ENCODE measurements at regions not wholly inside any gene's neighbourhood (a gene's known extent, or its start where the extent isn't known, plus 50 kb on each side); places are given as distances from the start of the nearest gene placed in this dataset.

DNA sequence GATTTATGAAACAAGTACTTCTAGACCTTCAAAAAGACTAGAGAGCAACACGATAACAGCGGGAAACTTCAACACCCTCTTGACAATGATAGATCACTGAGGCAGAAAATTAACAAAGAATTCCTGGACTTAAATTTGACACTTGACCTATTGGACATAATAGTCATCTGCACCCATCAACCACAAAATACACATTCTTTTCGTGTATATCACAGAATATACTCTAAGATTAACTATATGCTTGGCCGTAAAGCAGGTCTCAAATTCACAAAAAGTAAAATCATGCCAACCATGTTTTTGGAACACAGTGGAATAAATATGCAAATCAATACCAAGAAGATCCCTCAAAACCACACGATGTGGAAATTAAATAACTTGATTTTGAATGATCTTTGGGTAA is 559.4 kb downstream of the DNAH5 start:
- intact Hi-C loops (cut with DNase I) = no loop called here
- Histone ChIP-seq H3K27me3 (no peaks in the 10 kb centered on the region), H3K4me1 (ENCODE audit: insufficient read depth) (no peaks in the 10 kb centered on the region), H3K9me3 (no peaks in the 10 kb centered on the region), H3K4me3 (no peak overlapping the region), H3K27ac (no peak overlapping the region), H3K36me3 (no peaks in the 10 kb centered on the region)
- no peak for DNase-seq
- 72 to 79% (median 75%) methylated on average over 5 of the region's 5 CpGs for WGBS, 3 donors
- TF ChIP-seq POLR2A (IDR thresholded peaks at IDR 0.05) (no peak), EP300 (IDR thresholded peaks at IDR 0.05) (no peak)
- TF ChIP-seq, protein P1, sequence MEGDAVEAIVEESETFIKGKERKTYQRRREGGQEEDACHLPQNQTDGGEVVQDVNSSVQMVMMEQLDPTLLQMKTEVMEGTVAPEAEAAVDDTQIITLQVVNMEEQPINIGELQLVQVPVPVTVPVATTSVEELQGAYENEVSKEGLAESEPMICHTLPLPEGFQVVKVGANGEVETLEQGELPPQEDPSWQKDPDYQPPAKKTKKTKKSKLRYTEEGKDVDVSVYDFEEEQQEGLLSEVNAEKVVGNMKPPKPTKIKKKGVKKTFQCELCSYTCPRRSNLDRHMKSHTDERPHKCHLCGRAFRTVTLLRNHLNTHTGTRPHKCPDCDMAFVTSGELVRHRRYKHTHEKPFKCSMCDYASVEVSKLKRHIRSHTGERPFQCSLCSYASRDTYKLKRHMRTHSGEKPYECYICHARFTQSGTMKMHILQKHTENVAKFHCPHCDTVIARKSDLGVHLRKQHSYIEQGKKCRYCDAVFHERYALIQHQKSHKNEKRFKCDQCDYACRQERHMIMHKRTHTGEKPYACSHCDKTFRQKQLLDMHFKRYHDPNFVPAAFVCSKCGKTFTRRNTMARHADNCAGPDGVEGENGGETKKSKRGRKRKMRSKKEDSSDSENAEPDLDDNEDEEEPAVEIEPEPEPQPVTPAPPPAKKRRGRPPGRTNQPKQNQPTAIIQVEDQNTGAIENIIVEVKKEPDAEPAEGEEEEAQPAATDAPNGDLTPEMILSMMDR (IDR thresholded peaks at IDR 0.05) = no peak

DNA sequence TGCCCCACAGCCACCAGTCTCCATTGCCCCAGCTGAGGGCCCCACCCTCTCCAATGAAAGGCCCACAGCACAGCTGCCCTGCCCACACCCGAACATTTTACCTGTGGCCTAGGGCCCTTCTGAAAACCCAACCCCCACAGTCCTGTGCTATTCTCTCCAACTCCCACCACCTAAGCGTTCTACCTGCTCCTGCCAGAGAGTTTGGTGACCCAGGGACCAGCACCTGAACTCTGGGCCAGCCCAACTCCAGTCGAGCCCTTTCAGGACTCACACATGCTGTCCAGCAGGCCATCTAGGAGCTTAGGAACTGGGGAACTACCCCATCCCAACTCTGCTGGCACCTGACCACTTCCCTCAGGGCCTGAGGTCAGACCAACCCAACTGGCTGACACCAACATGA is 562.3 kb downstream of the DNAH5 start:
- Histone ChIP-seq H3K27me3 (no peaks in the 10 kb centered on the region), H3K9me3 (no peaks in the 10 kb centered on the region), H3K4me3 (no peak overlapping the region), H3K4me1 (ENCODE audit: insufficient read depth) (no peaks in the 10 kb centered on the region), H3K36me3 (no peaks in the 10 kb centered on the region), H3K27ac (no peak overlapping the region)
- DNase-seq = no peak
- intact Hi-C loops (cut with DNase I) = no loop called here
- TF ChIP-seq POLR2A (IDR thresholded peaks at IDR 0.05) = no peak
- no peak for TF ChIP-seq EP300 (IDR thresholded peaks at IDR 0.05)
- TF ChIP-seq, protein P1 (IDR thresholded peaks at IDR 0.05) = no peak
- 53 to 74% (median 64%) methylated on average over 3 of the region's 3 CpGs for WGBS, 3 donors

DNA sequence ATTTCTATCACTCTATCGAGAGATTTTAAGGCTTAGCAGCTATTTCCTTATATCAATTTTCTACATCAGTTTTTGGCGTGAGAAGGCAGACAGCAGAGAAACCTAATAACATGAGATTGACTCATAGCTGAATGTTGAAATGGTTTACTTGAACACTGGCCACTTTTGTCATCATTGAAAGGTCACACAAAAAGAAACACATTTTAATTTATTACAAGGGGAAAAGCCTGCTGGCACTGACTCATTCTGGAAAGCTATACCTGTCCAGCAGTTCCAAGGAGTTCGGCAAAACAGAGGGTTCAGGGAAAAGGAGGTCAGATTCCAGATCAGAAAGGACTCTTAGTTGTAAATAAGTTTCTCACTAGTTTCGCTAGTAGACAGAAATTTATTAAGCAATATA is 566.4 kb downstream of the DNAH5 start:
- Histone ChIP-seq H3K27ac (no peak overlapping the region), H3K4me1 (ENCODE audit: insufficient read depth) (no peaks in the 10 kb centered on the region), H3K9me3 (no peaks in the 10 kb centered on the region), H3K4me3 (no peak overlapping the region), H3K27me3 (no peaks in the 10 kb centered on the region), H3K36me3 (no peaks in the 10 kb centered on the region)
- no peak for DNase-seq
- intact Hi-C loops (cut with DNase I) = no loop called here
- 58 to 81% (median 63%) methylated on average over 4 of the region's 4 CpGs for WGBS, 3 donors
- TF ChIP-seq, protein P1 (IDR thresholded peaks at IDR 0.05) = no peak
- TF ChIP-seq POLR2A (IDR thresholded peaks at IDR 0.05) = no peak
- no peak for TF ChIP-seq EP300 (IDR thresholded peaks at IDR 0.05)

GRCh38 chr5:13359344-13359743 is 585.1 kb downstream of the DNAH5 start:
- no peaks in the 10 kb centered on the region for H3K27me3 ChIP-seq
- H3K4me1 ChIP-seq (ENCODE audit: insufficient read depth) = no peaks in the 10 kb centered on the region
- DNase-seq = no peak
- H3K9me3 ChIP-seq = no peaks in the 10 kb centered on the region
- intact Hi-C loops (cut with DNase I) = no loop called here
- H3K27ac ChIP-seq = no peak overlapping the region
- TF ChIP-seq EP300 (IDR thresholded peaks at IDR 0.05) = no peak
- no peak for TF ChIP-seq POLR2A (IDR thresholded peaks at IDR 0.05)
- TF ChIP-seq, protein P1 (IDR thresholded peaks at IDR 0.05) = no peak
- H3K36me3 ChIP-seq = no peaks in the 10 kb centered on the region
- H3K4me3 ChIP-seq = no peak overlapping the region

- no peak for DNase-seq
- no peak overlapping the region for H3K4me3 ChIP-seq
- H3K9me3 ChIP-seq = no peaks in the 10 kb centered on the region
- no peaks in the 10 kb centered on the region for H3K27me3 ChIP-seq
- TF ChIP-seq POLR2A (IDR thresholded peaks at IDR 0.05) (no peak), EP300 (IDR thresholded peaks at IDR 0.05) (no peak)
- TF ChIP-seq, protein P1 (IDR thresholded peaks at IDR 0.05) = no peak
- no peaks in the 10 kb centered on the region for H3K4me1 ChIP-seq (ENCODE audit: insufficient read depth)
- no peak overlapping the region for H3K27ac ChIP-seq
- no peaks in the 10 kb centered on the region for H3K36me3 ChIP-seq
- intact Hi-C loops (cut with DNase I) = no loop called here
Measured at GRCh38 chr5:13358342-13358741, 586.1 kb downstream of the DNAH5 start.
